ENCODE measurements at regions not wholly inside any gene's neighbourhood (a gene's known extent, or its start where the extent isn't known, plus 50 kb on each side); places are given as distances from the start of the nearest gene placed in this dataset.
"Not testable (repeated sequence)": the region's sequence is repeated elsewhere in the genome, so short reads cannot be mapped to it uniquely, and the experiment has no call there.

DNA sequence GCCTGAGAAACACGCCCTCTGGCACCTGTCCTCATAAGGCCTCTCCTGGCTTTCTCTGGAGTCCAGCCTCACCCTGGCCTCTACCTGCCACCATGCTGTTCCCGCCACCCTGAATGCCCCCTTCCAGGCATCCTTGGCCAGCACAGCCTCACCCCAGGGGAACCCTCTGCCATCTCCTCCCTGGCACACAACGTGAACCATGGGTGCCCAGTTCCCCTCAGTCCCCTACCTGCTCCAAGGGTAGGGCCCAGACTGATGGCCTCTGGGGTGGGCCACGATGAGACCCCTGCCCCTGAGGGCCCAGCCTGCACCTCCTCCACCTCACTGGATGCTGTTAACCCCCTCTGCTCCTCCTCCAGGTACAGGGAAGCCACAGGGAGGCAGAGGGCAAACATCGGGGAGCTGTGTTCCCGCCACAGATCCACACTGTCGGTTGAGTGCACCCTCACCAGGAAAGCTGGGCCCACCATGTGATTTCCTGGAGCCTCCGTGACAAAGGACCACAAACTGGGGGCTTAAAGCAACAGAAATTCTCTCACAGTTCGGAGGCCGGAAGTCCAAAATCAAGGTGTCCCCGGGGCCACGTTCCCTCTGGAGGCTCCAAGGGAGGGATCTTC lies 169.6 kb downstream of the BRD1 start:
- H3K27ac Mint-ChIP-seq: peak overlapping the region; percentile 91
- no peaks in the 10 kb centered on the region for H3K9me3 Mint-ChIP-seq
- DNase-seq: no peak
- peaks cover 24% of the 10 kb centered on the region for H3K4me1 Mint-ChIP-seq
- peaks cover 14% of the 10 kb centered on the region for H3K36me3 Mint-ChIP-seq (ENCODE audit: low read depth)
- ChIA-PET POLR2A (no interaction called here), CTCF (interaction anchor here (1.6 kb wide), 1 partner anchor 11 kb away, joined by 5 read pairs; no protein-coding TSS in a partner anchor)
- no peaks in the 10 kb centered on the region for H3K27me3 Mint-ChIP-seq
- H3K4me3 Mint-ChIP-seq: peak overlapping the region; percentile 88

DNA sequence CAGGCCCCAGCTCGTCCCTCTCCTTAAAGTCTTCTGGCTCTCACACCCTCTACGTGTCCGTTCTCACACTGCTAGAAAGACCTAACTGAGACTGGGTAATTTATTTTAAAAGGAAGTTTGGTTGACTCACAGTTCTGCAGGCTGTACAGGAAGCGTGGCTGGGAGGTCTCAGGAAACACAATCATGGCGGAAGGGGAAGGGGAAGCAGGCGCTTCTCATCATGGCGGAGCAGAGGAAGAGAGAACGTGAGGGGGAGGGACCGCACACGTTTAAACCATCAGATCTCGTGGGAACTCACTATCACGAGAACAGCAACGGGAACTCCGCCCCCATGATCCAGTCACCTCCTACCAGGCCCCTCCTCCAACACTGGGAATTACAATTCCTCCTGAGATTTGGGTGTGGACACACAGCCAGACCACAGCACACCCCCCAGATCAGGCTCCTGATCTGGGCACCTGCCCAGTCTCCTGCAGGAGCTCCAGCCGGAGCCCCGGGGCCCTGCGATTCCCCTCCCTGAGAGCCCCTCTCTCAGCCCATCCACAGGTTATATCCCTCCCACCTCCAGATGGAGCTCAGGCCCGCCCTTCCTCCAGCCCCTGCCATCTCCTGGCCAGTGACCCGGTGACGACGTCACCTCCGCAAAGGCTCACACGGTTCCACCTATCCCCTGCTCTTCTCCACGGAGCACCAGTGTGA lies 170.2 kb downstream of the BRD1 start:
- Mint-ChIP-seq H3K4me1 (peaks cover 24% of the 10 kb centered on the region), H3K9me3 (no peaks in the 10 kb centered on the region), H3K4me3 (peak overlapping the region; percentile 88), H3K36me3 (ENCODE audit: low read depth) (peaks cover 16% of the 10 kb centered on the region), H3K27ac (peak overlapping the region; percentile 91), H3K27me3 (no peaks in the 10 kb centered on the region)
- ChIA-PET CTCF (interaction anchor here (0.6 to 1.6 kb wide), 2 partner anchors 10 to 12 kb away, joined by 3 to 5 read pairs; no protein-coding TSS in a partner anchor), POLR2A (no interaction called here)
- peak; percentile 83 for DNase-seq

- CTCF ChIA-PET: interaction anchor here (0.6 to 1.6 kb wide), 2 partner anchors 11 to 12 kb away, joined by 3 to 5 read pairs; no protein-coding TSS in a partner anchor
Observed at GRCh38 chr22:49656883-49657274, 170.8 kb downstream of the BRD1 start.

GRCh38 chr22:49656291-49656851 lies 171.3 kb downstream of the BRD1 start:
- Mint-ChIP-seq H3K9me3 (no peaks in the 10 kb centered on the region), H3K36me3 (ENCODE audit: low read depth) (peaks cover 20% of the 10 kb centered on the region), H3K4me3 (peak overlapping the region; percentile 88), H3K27ac (no peak overlapping the region), H3K27me3 (no peaks in the 10 kb centered on the region), H3K4me1 (peaks cover 24% of the 10 kb centered on the region)
- DNase-seq: no peak
- CTCF ChIA-PET: interaction anchor here (1.6 kb wide), 1 partner anchor 13 kb away, joined by 5 read pairs; no protein-coding TSS in a partner anchor
- POLR2A ChIA-PET: no interaction called here

More at GRCh38 chr22:49656883-49657274, 170.8 kb downstream of the BRD1 start:
- Mint-ChIP-seq H3K27ac (peak overlapping the region; percentile 91), H3K36me3 (ENCODE audit: low read depth) (peaks cover 20% of the 10 kb centered on the region), H3K4me1 (peaks cover 24% of the 10 kb centered on the region), H3K4me3 (peak overlapping the region; percentile 88)
- POLR2A ChIA-PET, H3K27me3 Mint-ChIP-seq, H3K9me3 Mint-ChIP-seq: not testable (repeated sequence)
- peak; percentile 41 for DNase-seq

GRCh38 chr22:49655168-49655812 lies 172.4 kb downstream of the BRD1 start:
- ChIA-PET POLR2A (no interaction called here), CTCF (interaction anchor here (0.6 to 1.4 kb wide), 3 partner anchors 14 to 134 kb away, joined by 3 to 4 read pairs (median 3); no protein-coding TSS in a partner anchor)
- Mint-ChIP-seq H3K4me1 (peaks cover 24% of the 10 kb centered on the region), H3K4me3 (peak overlapping the region; percentile 88), H3K9me3 (no peaks in the 10 kb centered on the region), H3K36me3 (ENCODE audit: low read depth) (peaks cover 23% of the 10 kb centered on the region), H3K27ac (no peak overlapping the region), H3K27me3 (no peaks in the 10 kb centered on the region)
- DNase-seq: no peak

GRCh38 chr22:49650336-49651241 lies 177.1 kb downstream of the BRD1 start:
- POLR2A ChIA-PET: no interaction called here

GRCh38 chr22:49649166-49650068 lies 178.3 kb downstream of the BRD1 start:
- POLR2A ChIA-PET: no interaction called here
- Mint-ChIP-seq H3K27me3 (no peaks in the 10 kb centered on the region), H3K36me3 (ENCODE audit: low read depth) (peaks cover 17% of the 10 kb centered on the region), H3K27ac (no peak overlapping the region), H3K4me3 (no peak overlapping the region), H3K4me1 (no peaks in the 10 kb centered on the region), H3K9me3 (no peaks in the 10 kb centered on the region)
- CTCF ChIA-PET: no interaction called here
- no peak for DNase-seq

More at GRCh38 chr22:49650336-49651241, 177.1 kb downstream of the BRD1 start:
- Mint-ChIP-seq H3K36me3 (ENCODE audit: low read depth) (peaks cover 19% of the 10 kb centered on the region), H3K4me3 (no peak overlapping the region), H3K9me3 (no peaks in the 10 kb centered on the region), H3K27ac (no peak overlapping the region), H3K4me1 (peaks cover 10% of the 10 kb centered on the region), H3K27me3 (no peaks in the 10 kb centered on the region)
- CTCF ChIA-PET: no interaction called here
- no peak for DNase-seq

- no peak for DNase-seq
- POLR2A ChIA-PET: no interaction called here
- no peak overlapping the region for H3K27ac Mint-ChIP-seq
- CTCF ChIA-PET: no interaction called here
- H3K27me3 Mint-ChIP-seq: no peaks in the 10 kb centered on the region
- peaks cover 17% of the 10 kb centered on the region for H3K36me3 Mint-ChIP-seq (ENCODE audit: low read depth)
- no peaks in the 10 kb centered on the region for H3K4me1 Mint-ChIP-seq
- no peaks in the 10 kb centered on the region for H3K9me3 Mint-ChIP-seq
- no peak overlapping the region for H3K4me3 Mint-ChIP-seq
Observed at GRCh38 chr22:49648053-49648452, 179.6 kb downstream of the BRD1 start.

- DNase-seq: no peak
- Mint-ChIP-seq H3K27ac (no peak overlapping the region), H3K9me3 (no peaks in the 10 kb centered on the region), H3K4me1 (no peaks in the 10 kb centered on the region), H3K27me3 (no peaks in the 10 kb centered on the region), H3K4me3 (no peak overlapping the region), H3K36me3 (ENCODE audit: low read depth) (peaks cover 17% of the 10 kb centered on the region)
- ChIA-PET POLR2A (no interaction called here), CTCF (no interaction called here)
Observed at GRCh38 chr22:49647627-49648026, 180.0 kb downstream of the BRD1 start.

DNA sequence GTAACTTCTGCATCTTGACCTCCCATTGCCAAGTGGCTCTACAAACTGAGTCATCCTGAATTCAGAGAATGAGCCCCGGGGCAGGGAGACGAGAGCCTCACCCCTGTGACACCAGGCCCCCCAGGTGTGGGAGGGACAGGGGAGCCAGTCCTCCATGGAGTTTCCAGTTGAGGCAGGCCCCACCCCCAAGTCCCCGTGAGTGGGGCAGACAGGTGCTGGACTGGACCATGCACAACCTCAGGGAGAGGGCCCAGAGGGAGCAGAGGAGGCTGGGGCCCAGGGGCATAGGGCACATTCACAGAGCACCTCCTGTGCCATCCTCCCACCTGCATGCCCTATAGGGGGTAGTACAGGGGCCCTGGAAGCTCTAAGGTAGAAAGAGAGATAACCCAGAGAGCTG lies 180.8 kb downstream of the BRD1 start:
- POLR2A ChIA-PET: no interaction called here
- Mint-ChIP-seq H3K9me3 (no peaks in the 10 kb centered on the region), H3K36me3 (ENCODE audit: low read depth) (peaks cover 12% of the 10 kb centered on the region), H3K27ac (no peak overlapping the region), H3K27me3 (no peaks in the 10 kb centered on the region), H3K4me3 (no peak overlapping the region), H3K4me1 (no peaks in the 10 kb centered on the region)
- DNase-seq: no peak
- CTCF ChIA-PET: no interaction called here

DNA sequence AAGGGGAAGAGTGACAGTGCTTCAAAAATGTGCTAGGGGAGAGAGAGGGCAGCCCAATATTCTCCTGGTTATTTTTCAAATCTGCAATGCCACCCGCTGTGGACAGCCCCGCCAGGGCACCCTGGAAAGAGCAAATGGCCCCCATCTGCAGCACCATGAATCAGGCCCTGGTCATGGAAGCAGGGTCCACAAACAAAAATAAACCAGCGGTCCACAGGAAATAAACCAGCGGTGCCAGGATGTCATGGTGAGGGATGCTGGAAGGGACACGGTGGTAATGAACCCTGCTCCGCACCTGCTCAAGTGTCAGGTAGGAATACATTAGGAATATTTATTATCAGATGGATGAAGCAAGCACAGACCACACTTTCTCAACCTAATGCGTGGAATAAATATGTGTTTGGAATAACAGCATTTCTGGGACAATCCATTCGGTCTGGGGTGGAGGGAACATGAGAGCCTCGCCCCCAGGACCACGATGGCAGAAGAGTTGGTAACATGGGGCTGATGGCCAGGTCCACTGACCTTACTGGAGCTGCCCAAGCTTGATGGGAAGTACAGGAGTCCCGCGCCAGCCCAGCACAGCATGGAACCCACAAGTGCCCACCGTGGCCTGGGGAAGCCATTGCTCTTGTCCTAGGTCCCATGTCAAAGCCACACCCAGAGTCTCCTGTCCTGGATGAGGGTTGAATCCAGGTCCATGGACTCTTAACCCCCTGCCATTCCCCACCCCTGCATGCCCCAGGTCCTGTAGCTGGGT lies 181.7 kb downstream of the BRD1 start:
- Mint-ChIP-seq H3K4me1 (no peaks in the 10 kb centered on the region), H3K9me3 (no peaks in the 10 kb centered on the region)
- CTCF ChIA-PET: no interaction called here

More for the DNA sequence above, 181.7 kb downstream of the BRD1 start:
- DNase-seq: no peak
- H3K27ac Mint-ChIP-seq: no peak overlapping the region
- POLR2A ChIA-PET: no interaction called here
- H3K4me3 Mint-ChIP-seq: no peak overlapping the region
- H3K36me3 Mint-ChIP-seq (ENCODE audit: low read depth): peaks cover 10% of the 10 kb centered on the region
- H3K27me3 Mint-ChIP-seq: no peaks in the 10 kb centered on the region

Data from activated CD4-positive, alpha-beta T cell treated with anti-CD3 and anti-CD28 coated beads, Interleukin-2, amount 10 ng/mL, durations not matched to agents 7 days and 5 days (primary cell).